ENCODE measurements at regions not wholly inside any gene's neighbourhood (a gene's known extent, or its start where the extent isn't known, plus 50 kb on each side); places are given as distances from the start of the nearest gene placed in this dataset.

GRCh38 chr5:173809014-173809413 lies 79.1 kb upstream of the CPEB4 start (continued):
- no peak for TF ChIP-seq ZSCAN29 (IDR thresholded peaks at IDR 0.05)
- no peak for TF ChIP-seq AFF1 (IDR thresholded peaks at IDR 0.05; ENCODE audit: low read depth in 1 of 2, partially characterized antibody in 2 of 2)
- no peak for TF ChIP-seq TBP (optimal IDR thresholded peaks at IDR 0.05; ENCODE audit: low read depth, low read length)
- no peak for TF ChIP-seq CEBPB (tag; IDR thresholded peaks at IDR 0.05)
- TF ChIP-seq EHMT2 (IDR thresholded peaks at IDR 0.05), result 0 out of 2 replicates have a peak, but pooled peaks have one; percentile 15
- TF ChIP-seq JUND (IDR thresholded peaks at IDR 0.05; ENCODE audit: borderline replicate concordance, low read depth, low read length), result peak; percentile 25; the same call in 1 of the 2 replicates
- TF ChIP-seq JUND (tag; IDR thresholded peaks at IDR 0.05; ENCODE audit: borderline replicate concordance, low read depth, low read length), result peak; percentile 14; the same call in 1 of the 3 replicates
- TF ChIP-seq, protein P1, sequence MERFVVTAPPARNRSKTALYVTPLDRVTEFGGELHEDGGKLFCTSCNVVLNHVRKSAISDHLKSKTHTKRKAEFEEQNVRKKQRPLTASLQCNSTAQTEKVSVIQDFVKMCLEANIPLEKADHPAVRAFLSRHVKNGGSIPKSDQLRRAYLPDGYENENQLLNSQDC (CRISPR knock-in tag; IDR thresholded peaks at IDR 0.05), result no peak
- no peak for TF ChIP-seq SP1 (CRISPR knock-in tag; IDR thresholded peaks at IDR 0.05)
- TF ChIP-seq HDAC8 (tag; IDR thresholded peaks at IDR 0.05), result no peak
- no peak for TF ChIP-seq SRSF9 (IDR thresholded peaks at IDR 0.05; ENCODE audit: borderline replicate concordance, low read depth, low read length)
- TF ChIP-seq SOX6 (IDR thresholded peaks at IDR 0.05), result 0 out of 2 replicates have a peak, but pooled peaks have one; percentile 20
- TF ChIP-seq ZNF785 (CRISPR knock-in tag; IDR thresholded peaks at IDR 0.05), result no peak
- no peak for TF ChIP-seq GTF3C2 (IDR thresholded peaks at IDR 0.05; ENCODE audit: borderline replicate concordance, extremely low read depth, insufficient read length)
- TF ChIP-seq ZNF445 (CRISPR knock-in tag; IDR thresholded peaks at IDR 0.05; ENCODE audit: low read depth), result no peak
- TF ChIP-seq ZNF316 (IDR thresholded peaks at IDR 0.05), result peak; percentile 48; the same call in 1 of the 2 replicates
- TF ChIP-seq ZNF212 (CRISPR knock-in tag; IDR thresholded peaks at IDR 0.05), result no peak
- TF ChIP-seq ZFX (CRISPR knock-in tag; IDR thresholded peaks at IDR 0.05), result no peak
- TF ChIP-seq ZBTB33 (CRISPR knock-in tag; IDR thresholded peaks at IDR 0.05), result no peak
- no peak for TF ChIP-seq ZNF124 (CRISPR knock-in tag; IDR thresholded peaks at IDR 0.05)
- peak; percentile 23 for TF ChIP-seq L3MBTL2 (IDR thresholded peaks at IDR 0.05)
- peak; percentile 57; the same call in 1 of the 2 replicates for TF ChIP-seq SMARCA4 (IDR thresholded peaks at IDR 0.05)
- no peak; the same call in 1 of the 2 replicates for TF ChIP-seq LCOR (CRISPR knock-in tag; IDR thresholded peaks at IDR 0.05)

Measured in K562 (cell line).